RWPE2 (cell line): ENCODE measurements at regions not wholly inside any gene's neighbourhood (a gene's known extent, or its start where the extent isn't known, plus 50 kb on each side); places are given as distances from the start of the nearest gene placed in this dataset.

Source experiments
- ATAC-seq: fragments of 200-7000 bp; cut with Tn5 transposase; 3 replicates; pipeline ENCODE4 v1.9.1; 2021; ENCODE audit warnings: low read depth
- DNase-seq: peaks from one replicate; pipeline ENCODE4 v3.0.0-alpha.2; 2020; ENCODE audit warnings: low spot score
- H3K27ac ChIP-seq: fragments of 450-650 bp; 2 replicates; pipeline ENCODE4 v1.5.1; 2017; ENCODE audit warnings: mild to moderate bottlenecking; ENCODE audit not compliant: poor library complexity, severe bottlenecking
- H3K27me3 ChIP-seq: fragments of 250-450 bp; sonication (Bioruptor Pico); 2 replicates; pipeline ENCODE4 v1.5.1; 2021; ENCODE audit warnings: mild to moderate bottlenecking, moderate library complexity; ENCODE audit not compliant: insufficient read depth, poor library complexity, severe bottlenecking
- H3K36me3 ChIP-seq: fragments of 250-450 bp; sonication (Bioruptor Pico); 2 replicates; pipeline ENCODE4 v1.5.1; 2020; ENCODE audit warnings: low read depth, mild to moderate bottlenecking, moderate library complexity
- H3K4me1 ChIP-seq: fragments of 250-450 bp; sonication (Bioruptor Pico); 2 replicates; pipeline ENCODE4 v1.5.1; 2021; ENCODE audit warnings: mild to moderate bottlenecking, moderate library complexity; ENCODE audit not compliant: insufficient read depth, poor library complexity, severe bottlenecking
- H3K4me3 ChIP-seq: fragments of 250-450 bp; sonication (Bioruptor Pico); 2 replicates; pipeline ENCODE4 v1.5.1; 2021; ENCODE audit warnings: mild to moderate bottlenecking, moderate library complexity; ENCODE audit not compliant: severe bottlenecking
- H3K9me3 ChIP-seq: fragments of 250-450 bp; sonication (Bioruptor Pico); 2 replicates; pipeline ENCODE4 v1.5.1; 2021; ENCODE audit warnings: mild to moderate bottlenecking, moderate library complexity; ENCODE audit not compliant: severe bottlenecking
- TF ChIP-seq, protein P1 (sequence below): fragments of 450-650 bp; IDR thresholded peaks from one replicate; pipeline ENCODE4 v1.5.1; 2017; ENCODE audit warnings: mild to moderate bottlenecking, moderate library complexity; ENCODE audit not compliant: poor library complexity, severe bottlenecking

DNA sequence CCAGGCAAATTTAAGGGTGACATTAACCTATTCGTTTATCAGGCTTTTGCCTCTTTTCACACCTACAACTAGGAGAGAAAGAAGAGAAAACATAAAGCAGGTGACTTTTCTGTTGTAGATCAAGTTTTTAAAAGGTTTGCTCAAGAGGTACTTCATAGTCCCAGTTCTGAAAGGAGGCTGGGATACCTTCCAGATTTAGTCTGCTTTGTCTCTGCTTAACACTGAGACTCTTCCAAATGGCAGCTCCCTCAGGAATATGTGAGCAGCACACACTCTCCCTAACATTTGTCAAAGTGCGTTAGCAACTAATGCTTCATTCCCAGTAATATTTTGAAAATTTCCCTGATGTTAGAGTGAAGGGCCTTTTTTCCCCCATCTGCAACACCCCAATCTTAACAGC, 133.7 kb upstream of the RASSF8 start:
- DNase-seq (no peak), ATAC-seq (no peak)
- H3K36me3 ChIP-seq = no peaks in the 10 kb centered on the region
- TF ChIP-seq, protein P1, sequence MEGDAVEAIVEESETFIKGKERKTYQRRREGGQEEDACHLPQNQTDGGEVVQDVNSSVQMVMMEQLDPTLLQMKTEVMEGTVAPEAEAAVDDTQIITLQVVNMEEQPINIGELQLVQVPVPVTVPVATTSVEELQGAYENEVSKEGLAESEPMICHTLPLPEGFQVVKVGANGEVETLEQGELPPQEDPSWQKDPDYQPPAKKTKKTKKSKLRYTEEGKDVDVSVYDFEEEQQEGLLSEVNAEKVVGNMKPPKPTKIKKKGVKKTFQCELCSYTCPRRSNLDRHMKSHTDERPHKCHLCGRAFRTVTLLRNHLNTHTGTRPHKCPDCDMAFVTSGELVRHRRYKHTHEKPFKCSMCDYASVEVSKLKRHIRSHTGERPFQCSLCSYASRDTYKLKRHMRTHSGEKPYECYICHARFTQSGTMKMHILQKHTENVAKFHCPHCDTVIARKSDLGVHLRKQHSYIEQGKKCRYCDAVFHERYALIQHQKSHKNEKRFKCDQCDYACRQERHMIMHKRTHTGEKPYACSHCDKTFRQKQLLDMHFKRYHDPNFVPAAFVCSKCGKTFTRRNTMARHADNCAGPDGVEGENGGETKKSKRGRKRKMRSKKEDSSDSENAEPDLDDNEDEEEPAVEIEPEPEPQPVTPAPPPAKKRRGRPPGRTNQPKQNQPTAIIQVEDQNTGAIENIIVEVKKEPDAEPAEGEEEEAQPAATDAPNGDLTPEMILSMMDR = no peak
- H3K9me3 ChIP-seq = no peaks in the 10 kb centered on the region
- no peaks in the 10 kb centered on the region for H3K27me3 ChIP-seq
- H3K4me3 ChIP-seq = no peak overlapping the region
- H3K27ac ChIP-seq = no peak overlapping the region
- no peaks in the 10 kb centered on the region for H3K4me1 ChIP-seq

DNA sequence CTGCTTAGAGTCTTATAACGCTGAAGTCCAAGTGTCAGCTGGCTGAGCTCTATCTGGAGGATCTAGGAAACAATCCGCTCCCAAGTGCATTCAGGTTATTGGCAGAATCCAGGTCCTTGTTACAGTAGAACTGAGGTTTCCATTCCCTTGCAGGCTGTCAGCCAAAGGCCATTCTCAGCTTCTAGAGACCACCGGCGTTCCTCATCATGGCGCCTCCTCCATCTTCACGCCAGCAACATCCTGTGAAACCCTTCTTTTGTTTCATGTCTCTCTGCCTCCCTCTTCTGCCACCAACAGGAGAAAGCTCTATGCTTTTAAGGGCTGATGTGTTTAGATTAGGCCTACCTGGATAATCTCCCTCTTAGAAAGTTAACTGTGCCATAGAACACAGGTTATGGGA, 133.0 kb upstream of the RASSF8 start:
- TF ChIP-seq, protein P1 = no peak
- DNase-seq (no peak), ATAC-seq (no peak)
- no peaks in the 10 kb centered on the region for H3K9me3 ChIP-seq
- H3K4me1 ChIP-seq = no peaks in the 10 kb centered on the region
- H3K27ac ChIP-seq = no peak overlapping the region
- H3K27me3 ChIP-seq = no peaks in the 10 kb centered on the region
- H3K4me3 ChIP-seq = no peak overlapping the region
- no peaks in the 10 kb centered on the region for H3K36me3 ChIP-seq

DNA sequence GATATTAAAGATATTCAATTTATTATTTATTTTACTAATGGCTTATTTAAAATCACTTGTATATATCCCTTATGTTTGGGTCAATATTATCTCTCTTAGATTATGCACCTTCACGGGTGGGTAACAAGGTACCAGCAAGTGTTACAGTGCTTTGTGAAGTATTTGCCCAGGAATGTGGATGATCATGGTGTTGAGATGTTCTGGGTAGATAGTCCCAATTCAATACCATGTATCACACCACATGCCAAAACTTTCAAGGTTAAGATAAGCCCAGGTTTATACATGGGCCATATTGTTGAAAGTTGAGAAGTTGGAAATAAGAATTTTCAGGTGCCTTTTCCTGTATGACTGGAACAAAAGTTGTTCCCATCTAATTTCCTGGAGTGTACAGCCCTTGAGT, 131.3 kb upstream of the RASSF8 start:
- Histone ChIP-seq H3K4me1 (no peaks in the 10 kb centered on the region), H3K4me3 (no peak overlapping the region), H3K36me3 (no peaks in the 10 kb centered on the region), H3K9me3 (no peaks in the 10 kb centered on the region), H3K27ac (no peak overlapping the region), H3K27me3 (no peaks in the 10 kb centered on the region)
- DNase-seq (no peak), ATAC-seq (no peak)
- TF ChIP-seq, protein P1 = no peak

DNA sequence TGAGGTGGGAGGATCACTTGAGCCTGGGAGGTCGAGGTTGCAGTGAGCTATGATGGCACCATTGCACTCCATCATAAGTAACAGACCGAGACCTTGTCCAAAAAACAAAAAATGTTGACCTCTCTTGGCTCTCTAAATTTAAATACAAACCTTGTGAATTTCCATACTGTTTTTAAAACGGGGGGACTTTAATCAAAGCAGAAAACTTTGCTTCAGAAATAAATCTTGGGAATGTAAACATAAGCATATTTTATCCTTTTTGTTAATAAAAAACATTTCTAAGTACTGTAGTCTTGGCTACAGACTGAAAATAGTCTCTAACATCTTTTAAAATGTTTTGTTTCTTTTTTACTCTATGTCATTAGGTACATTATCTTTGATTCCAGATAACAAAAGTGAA, 130.7 kb upstream of the RASSF8 start:
- TF ChIP-seq, protein P1 = no peak

DNA sequence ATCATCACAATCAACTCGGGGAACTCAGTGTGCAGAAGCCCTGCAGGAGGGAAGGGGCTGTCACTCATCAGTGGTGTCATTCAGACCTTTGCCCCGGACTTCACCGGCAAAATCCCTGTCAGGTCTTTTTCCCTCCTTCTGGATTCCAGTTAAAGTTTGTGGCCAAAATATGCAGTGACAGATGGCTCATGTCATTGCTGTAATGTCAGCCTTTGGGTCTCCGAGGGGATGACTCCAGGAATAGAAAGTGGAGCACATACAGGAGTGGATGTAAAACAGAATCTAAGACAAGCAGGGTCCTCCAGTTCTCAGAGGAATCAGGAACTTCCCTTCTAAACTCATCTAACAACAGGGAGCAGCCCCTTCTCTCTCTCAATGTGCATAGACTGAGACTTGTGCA, 130.3 kb upstream of the RASSF8 start:
- Histone ChIP-seq H3K36me3 (no peaks in the 10 kb centered on the region), H3K4me3 (no peak overlapping the region), H3K9me3 (no peaks in the 10 kb centered on the region), H3K27ac (no peak overlapping the region), H3K27me3 (no peaks in the 10 kb centered on the region), H3K4me1 (no peaks in the 10 kb centered on the region)
- TF ChIP-seq, protein P1 = no peak
- DNase-seq = no peak
- no peak for ATAC-seq

More for the DNA sequence above, 130.7 kb upstream of the RASSF8 start:
- no peak for DNase-seq
- H3K27ac ChIP-seq = no peak overlapping the region
- H3K4me3 ChIP-seq = no peak overlapping the region
- no peaks in the 10 kb centered on the region for H3K9me3 ChIP-seq
- no peaks in the 10 kb centered on the region for H3K4me1 ChIP-seq
- no peak for ATAC-seq
- no peaks in the 10 kb centered on the region for H3K27me3 ChIP-seq
- H3K36me3 ChIP-seq = no peaks in the 10 kb centered on the region
